Activated T-helper 1 cell treated with anti-CD3 and anti-CD28 coated beads, Interleukin-12 subunit alpha, Interleukin-12 subunit beta, Interleukin-2, Interleukin-4 antibody, amounts not matched to agents 30 ng/mL and 10 ng/mL and 1 ng/mL, durations not matched to agents 14 hours and 24 hours and 36 hours (primary cell): ENCODE measurements at regions not wholly inside any gene's neighbourhood (a gene's known extent, or its start where the extent isn't known, plus 50 kb on each side); places are given as distances from the start of the nearest gene placed in this dataset.

ENCODE experiments used
- DNase-seq: peaks from one replicate; pipeline ENCODE4 v3.0.0; 2021; ENCODE audit warnings: low spot score
- H3K27ac Mint-ChIP-seq: one replicate; pipeline ENCODE4 v1.8.0; 2021; ENCODE audit warnings: mild to moderate bottlenecking, mixed read lengths
- H3K27me3 Mint-ChIP-seq: one replicate; pipeline ENCODE4 v1.8.0; 2022; ENCODE audit warnings: mild to moderate bottlenecking, moderate library complexity, mixed read lengths; ENCODE audit not compliant: insufficient read depth
- H3K36me3 Mint-ChIP-seq: one replicate; pipeline ENCODE4 v1.8.0; 2021; ENCODE audit warnings: low read depth, mixed read lengths
- H3K4me1 Mint-ChIP-seq: one replicate; pipeline ENCODE4 v1.8.0; 2021; ENCODE audit warnings: low read depth, mixed read lengths
- H3K4me3 Mint-ChIP-seq: one replicate; pipeline ENCODE4 v1.8.0; 2021; ENCODE audit warnings: mild to moderate bottlenecking, moderate library complexity, mixed read lengths
- H3K9me3 Mint-ChIP-seq: one replicate; pipeline ENCODE4 v1.8.0; 2021; ENCODE audit warnings: mixed read lengths
- intact Hi-C: fragments of 100-400 bp; cut with micrococcal nuclease; formaldehyde crosslinking; loops from one replicate; pipeline ENCODE4 v1.15.1; 2024

DNA sequence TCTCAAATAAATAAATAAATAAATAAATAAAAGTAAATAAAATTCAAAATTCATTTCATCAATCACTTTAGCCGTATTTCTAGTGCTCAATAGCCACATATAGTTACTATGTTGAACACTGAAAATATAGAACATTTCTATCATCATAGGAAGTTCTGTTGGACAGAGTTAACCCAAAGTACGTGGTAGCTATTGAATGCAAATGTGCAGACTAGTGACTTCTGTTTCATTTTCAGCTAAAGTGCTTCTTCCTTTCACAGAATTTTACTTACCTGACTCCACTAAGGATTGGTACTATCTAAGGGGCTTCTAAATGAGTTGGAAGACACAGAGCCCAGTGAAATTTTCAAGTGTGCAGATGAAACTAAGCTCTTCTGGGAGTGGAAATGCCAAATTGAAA, 1208.3 kb downstream of the MAT2B start:
- Mint-ChIP-seq H3K4me3 (no peak overlapping the region), H3K4me1 (no peaks in the 10 kb centered on the region), H3K27ac (no peak overlapping the region), H3K9me3 (peaks cover 4% of the 10 kb centered on the region), H3K36me3 (no peaks in the 10 kb centered on the region), H3K27me3 (no peaks in the 10 kb centered on the region)
- intact Hi-C loops = no loop called here
- no peak for DNase-seq

DNA sequence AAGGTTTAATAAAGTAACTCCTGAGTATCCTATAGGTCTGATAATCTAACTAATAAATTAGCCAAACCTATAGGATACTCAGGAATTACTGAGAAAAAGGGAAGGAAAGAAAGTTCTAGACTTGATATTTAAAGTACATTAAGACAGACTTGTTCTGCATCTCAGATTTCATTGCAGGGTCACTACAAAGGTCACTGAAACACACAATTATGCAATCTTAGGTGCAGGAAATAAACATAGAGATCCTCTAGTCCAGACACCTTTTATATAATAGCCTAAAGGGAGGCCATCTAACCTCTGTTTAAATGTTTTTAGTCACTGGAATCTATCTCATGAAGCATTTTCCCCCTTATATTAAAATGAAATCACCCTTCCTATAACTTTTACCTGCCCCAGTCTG, 1215.7 kb downstream of the MAT2B start:
- no peak overlapping the region for H3K27ac Mint-ChIP-seq
- no peaks in the 10 kb centered on the region for H3K4me1 Mint-ChIP-seq
- intact Hi-C loops = no loop called here
- H3K27me3 Mint-ChIP-seq = no peaks in the 10 kb centered on the region
- H3K36me3 Mint-ChIP-seq = no peaks in the 10 kb centered on the region
- no peaks in the 10 kb centered on the region for H3K9me3 Mint-ChIP-seq
- no peak overlapping the region for H3K4me3 Mint-ChIP-seq
- no peak for DNase-seq

DNA sequence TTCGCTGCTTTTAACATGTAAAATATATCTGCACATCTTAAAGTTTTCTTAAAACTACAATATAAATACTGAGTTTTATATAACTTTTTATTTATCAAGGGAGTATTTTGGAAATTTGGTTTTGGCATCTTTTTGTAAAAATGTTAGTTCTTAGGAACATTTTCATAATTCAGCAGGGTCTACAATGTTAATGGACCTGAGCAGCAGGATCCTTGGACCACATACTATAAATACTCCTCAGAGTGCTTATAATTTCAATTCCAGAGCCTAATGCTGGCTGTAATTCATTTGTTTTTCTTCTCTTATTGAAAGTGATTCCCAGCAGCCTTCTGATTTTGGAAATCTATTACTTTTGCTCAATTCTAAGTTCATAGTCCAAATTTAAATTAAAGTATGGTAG, 1216.2 kb downstream of the MAT2B start:
- Mint-ChIP-seq H3K27ac (no peak overlapping the region), H3K4me1 (no peaks in the 10 kb centered on the region), H3K36me3 (no peaks in the 10 kb centered on the region), H3K27me3 (no peaks in the 10 kb centered on the region), H3K9me3 (no peaks in the 10 kb centered on the region), H3K4me3 (no peak overlapping the region)
- intact Hi-C loops = no loop called here
- no peak for DNase-seq

DNA sequence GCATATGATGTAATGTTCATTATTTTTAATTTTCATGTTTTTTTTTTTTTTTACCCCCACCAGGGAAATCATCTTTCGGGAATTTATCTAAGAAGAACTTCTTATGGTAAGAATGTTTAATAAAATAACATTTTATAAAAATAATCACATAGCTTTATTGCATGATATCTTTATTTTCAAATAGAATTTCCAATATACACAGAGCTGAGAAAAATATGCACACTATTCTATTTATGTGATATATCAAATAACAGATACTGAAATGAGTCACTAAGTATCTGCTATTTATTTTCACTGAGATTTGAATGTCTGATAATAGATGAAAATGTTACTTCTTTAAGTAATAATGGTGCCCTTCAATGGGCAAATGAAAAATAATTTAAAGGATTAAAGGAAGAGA, 1217.3 kb downstream of the MAT2B start:
- DNase-seq = no peak
- no peak overlapping the region for H3K4me3 Mint-ChIP-seq
- no peaks in the 10 kb centered on the region for H3K27me3 Mint-ChIP-seq
- intact Hi-C loops = no loop called here
- H3K9me3 Mint-ChIP-seq = no peaks in the 10 kb centered on the region
- H3K4me1 Mint-ChIP-seq = no peaks in the 10 kb centered on the region
- no peaks in the 10 kb centered on the region for H3K36me3 Mint-ChIP-seq
- H3K27ac Mint-ChIP-seq = no peak overlapping the region

DNA sequence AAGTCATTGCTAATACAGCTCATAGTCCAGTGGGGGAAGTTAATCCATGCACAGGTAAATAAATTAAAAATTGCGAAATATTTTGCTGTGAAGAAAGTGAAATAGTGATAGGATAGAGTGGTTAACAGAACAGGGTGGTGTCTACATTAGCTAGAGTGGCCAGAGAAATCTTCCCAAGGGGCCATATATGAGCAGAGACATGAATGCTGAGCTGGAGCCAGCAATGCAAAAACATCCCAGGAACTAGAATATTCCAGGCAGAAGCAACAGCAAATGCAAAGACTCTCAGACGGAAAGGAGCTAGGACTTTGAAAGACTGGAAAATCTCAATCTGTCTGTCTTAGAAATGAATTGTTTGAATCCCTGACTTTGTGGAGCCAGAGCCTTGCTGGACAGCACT, 1221.6 kb downstream of the MAT2B start:
- no peak for DNase-seq
- Mint-ChIP-seq H3K27ac (no peak overlapping the region), H3K4me3 (no peak overlapping the region), H3K4me1 (no peaks in the 10 kb centered on the region), H3K36me3 (no peaks in the 10 kb centered on the region), H3K27me3 (no peaks in the 10 kb centered on the region), H3K9me3 (no peaks in the 10 kb centered on the region)
- intact Hi-C loops = no loop called here

DNA sequence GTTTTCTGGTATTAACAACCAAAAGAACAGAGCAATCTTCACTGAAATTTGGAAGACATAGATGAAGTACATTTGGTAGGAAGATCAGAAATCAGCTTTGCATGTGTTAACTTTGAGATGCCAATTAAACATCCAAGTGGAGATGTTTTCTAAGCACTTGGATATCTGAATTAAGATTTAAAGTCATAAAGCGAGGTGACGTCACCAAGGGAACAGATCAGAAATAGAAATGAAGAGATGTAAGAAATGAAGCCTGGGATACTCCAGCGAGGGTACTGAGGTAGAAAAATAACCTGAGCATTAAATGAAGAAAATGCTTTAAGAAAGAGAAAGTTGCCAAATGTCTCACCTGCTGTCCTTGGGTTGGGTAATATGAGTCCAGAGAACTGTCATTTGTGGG, 1223.3 kb downstream of the MAT2B start:
- no peak overlapping the region for H3K27ac Mint-ChIP-seq
- intact Hi-C loops = no loop called here
- H3K9me3 Mint-ChIP-seq = no peaks in the 10 kb centered on the region
- no peak overlapping the region for H3K4me3 Mint-ChIP-seq
- no peaks in the 10 kb centered on the region for H3K36me3 Mint-ChIP-seq
- H3K27me3 Mint-ChIP-seq = no peaks in the 10 kb centered on the region
- no peaks in the 10 kb centered on the region for H3K4me1 Mint-ChIP-seq
- no peak for DNase-seq

DNA sequence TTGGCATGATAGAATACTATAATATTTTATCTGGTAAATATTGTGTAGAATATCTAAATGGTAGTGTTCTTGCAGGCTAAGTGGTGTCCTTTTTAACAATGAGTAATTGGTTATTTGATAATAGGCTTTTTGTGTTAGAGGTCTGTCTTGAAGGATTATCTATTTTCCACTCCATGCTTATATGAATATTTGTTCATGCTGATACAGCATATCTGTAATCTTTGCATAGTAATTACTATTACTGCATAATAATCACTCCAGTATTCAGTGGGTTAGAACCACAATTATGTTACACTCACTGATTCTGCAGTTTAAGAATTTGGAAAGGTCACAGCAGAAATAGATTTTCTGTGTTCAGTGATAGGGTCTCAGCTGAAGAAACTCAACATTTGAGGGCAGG, 1229.9 kb downstream of the MAT2B start:
- DNase-seq = no peak
- H3K4me1 Mint-ChIP-seq = no peaks in the 10 kb centered on the region
- peaks cover 2% of the 10 kb centered on the region for H3K27me3 Mint-ChIP-seq
- H3K27ac Mint-ChIP-seq = no peak overlapping the region
- no peak overlapping the region for H3K4me3 Mint-ChIP-seq
- no peaks in the 10 kb centered on the region for H3K36me3 Mint-ChIP-seq
- no peaks in the 10 kb centered on the region for H3K9me3 Mint-ChIP-seq
- intact Hi-C loops = no loop called here

DNA sequence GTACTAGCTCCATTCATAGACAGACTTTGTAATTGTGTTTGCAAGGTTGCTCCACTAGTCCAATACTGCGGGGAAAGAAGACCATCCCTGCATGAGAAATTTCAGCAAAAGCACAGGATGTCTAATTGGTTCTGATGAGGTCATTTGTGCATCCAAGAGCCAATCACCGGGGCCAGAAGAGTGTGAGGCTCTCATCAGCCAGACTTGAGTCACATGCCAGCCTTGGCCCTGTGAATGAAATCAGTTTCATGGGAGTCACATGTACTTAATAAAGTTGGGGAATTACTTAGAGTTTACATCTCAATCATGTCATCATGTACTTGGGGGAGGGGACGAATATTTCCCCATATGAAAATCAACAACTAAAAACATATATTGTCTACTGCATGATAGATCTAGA, 1236.0 kb downstream of the MAT2B start:
- Mint-ChIP-seq H3K4me1 (peaks cover 10% of the 10 kb centered on the region), H3K36me3 (no peaks in the 10 kb centered on the region), H3K9me3 (no peaks in the 10 kb centered on the region), H3K4me3 (no peak overlapping the region), H3K27ac (no peak overlapping the region), H3K27me3 (peaks cover 2% of the 10 kb centered on the region)
- no peak for DNase-seq
- intact Hi-C loops = no loop called here

DNA sequence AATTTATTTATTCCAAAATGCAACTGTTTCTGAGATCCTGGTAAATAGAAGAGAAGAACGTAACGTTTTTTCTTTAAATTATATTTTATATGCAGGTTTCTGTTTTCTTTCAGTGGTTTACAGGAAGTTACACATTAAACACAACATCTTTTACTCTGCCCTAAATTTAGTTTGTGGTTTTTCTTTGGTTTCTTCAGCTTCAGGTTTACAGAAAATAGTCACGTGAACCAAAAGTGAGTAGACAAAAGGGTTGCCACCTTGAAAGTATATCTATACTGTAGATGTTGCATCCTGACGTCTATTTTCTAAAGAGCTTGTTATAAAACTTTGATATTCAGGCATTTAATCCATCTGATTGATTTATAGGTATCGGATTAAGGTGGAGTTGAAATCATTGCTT, 1236.6 kb downstream of the MAT2B start:
- intact Hi-C loops = no loop called here
- no peaks in the 10 kb centered on the region for H3K36me3 Mint-ChIP-seq

DNA sequence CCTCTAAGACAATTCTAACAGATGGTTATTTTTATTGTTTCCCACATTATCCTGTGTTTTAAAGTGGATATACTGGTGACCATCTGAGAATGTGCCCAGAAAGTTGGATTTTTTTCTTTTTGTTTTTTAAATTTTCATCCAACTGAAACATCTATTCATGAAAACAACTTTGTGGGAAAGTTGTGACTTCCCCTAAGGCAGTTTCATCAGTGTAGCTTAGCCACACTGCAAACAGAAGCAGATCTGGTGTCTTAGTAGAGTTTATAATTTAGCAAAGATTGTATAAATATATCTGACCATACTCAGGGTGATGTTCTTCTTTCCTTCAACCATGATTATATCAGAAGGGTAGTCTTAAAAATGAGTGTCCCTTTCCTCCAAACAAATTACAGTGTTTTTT, 1241.3 kb downstream of the MAT2B start:
- no peak for DNase-seq
- intact Hi-C loops = no loop called here
- Mint-ChIP-seq H3K4me3 (no peak overlapping the region), H3K4me1 (peaks cover 10% of the 10 kb centered on the region), H3K27ac (no peak overlapping the region), H3K9me3 (no peaks in the 10 kb centered on the region), H3K36me3 (no peaks in the 10 kb centered on the region), H3K27me3 (no peaks in the 10 kb centered on the region)

More for the DNA sequence above, 1236.6 kb downstream of the MAT2B start:
- Mint-ChIP-seq H3K4me3 (no peak overlapping the region), H3K9me3 (no peaks in the 10 kb centered on the region), H3K27me3 (peaks cover 2% of the 10 kb centered on the region), H3K27ac (no peak overlapping the region), H3K4me1 (peaks cover 10% of the 10 kb centered on the region)
- no peak for DNase-seq

DNA sequence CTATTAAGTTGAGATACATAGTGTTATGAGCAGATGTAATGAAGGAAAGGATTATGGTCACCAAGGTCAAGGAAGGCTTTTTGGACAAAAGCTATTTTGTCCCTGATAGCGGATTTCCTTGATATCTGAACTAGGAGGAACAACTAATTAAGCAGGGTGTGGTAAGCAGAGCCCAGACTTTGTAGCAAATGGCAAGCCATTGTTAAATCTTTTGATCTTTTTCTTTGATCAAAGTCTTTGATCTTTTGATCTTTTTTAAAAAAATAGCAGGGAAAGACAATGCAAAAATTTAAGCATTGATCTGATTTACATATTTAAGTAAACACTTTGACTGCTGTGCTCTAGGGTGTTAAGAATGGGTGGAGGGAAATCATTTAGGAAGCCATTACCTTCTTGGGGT, 1242.0 kb downstream of the MAT2B start:
- no peaks in the 10 kb centered on the region for H3K36me3 Mint-ChIP-seq
- no peak overlapping the region for H3K27ac Mint-ChIP-seq
- H3K9me3 Mint-ChIP-seq = no peaks in the 10 kb centered on the region
- H3K4me1 Mint-ChIP-seq = peaks cover 6% of the 10 kb centered on the region
- intact Hi-C loops = no loop called here
- DNase-seq = no peak
- H3K4me3 Mint-ChIP-seq = no peak overlapping the region
- no peaks in the 10 kb centered on the region for H3K27me3 Mint-ChIP-seq

DNA sequence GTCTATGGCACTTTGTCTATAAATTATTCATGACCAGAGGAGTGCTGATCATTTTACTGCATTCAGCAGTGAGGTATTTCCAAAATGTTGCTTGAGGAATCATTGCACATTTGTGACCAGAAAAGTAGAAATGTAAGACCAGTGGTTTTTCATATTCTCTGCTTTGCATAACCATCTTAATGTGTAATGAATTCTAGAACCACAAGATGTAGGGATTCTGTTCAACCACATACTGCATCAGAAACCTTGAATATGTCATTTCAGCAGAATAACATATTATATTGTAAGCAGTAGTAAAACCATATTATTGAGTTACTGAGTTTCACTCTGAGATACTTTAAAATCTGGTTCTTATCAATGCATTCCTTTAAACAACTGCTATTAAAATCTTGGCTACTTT, 1243.4 kb downstream of the MAT2B start:
- H3K27me3 Mint-ChIP-seq = no peaks in the 10 kb centered on the region
- intact Hi-C loops = no loop called here
- H3K36me3 Mint-ChIP-seq = no peaks in the 10 kb centered on the region
- H3K27ac Mint-ChIP-seq = no peak overlapping the region
- H3K4me1 Mint-ChIP-seq = no peaks in the 10 kb centered on the region
- H3K9me3 Mint-ChIP-seq = no peaks in the 10 kb centered on the region
- no peak overlapping the region for H3K4me3 Mint-ChIP-seq
- DNase-seq = no peak

DNA sequence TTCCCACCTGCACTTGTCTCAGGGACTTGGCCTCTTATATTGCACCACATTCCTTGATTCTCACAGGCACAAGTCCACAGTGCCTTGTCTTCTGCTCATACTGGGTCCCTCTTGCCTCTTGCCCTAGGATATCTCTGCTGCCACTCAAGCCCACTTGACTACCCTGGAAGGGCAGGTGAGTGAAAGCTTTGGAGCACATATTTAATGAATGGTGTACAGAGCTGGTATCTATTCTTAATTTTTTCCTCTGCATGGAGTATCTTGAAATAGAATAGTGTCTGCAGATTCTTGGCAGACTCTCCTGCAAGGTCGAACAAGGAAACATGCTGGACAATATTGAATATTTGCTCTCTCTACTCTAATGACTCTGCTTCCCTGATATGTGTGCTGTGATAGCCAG, 1248.0 kb downstream of the MAT2B start:
- Mint-ChIP-seq H3K36me3 (no peaks in the 10 kb centered on the region), H3K4me1 (no peaks in the 10 kb centered on the region), H3K27me3 (no peaks in the 10 kb centered on the region), H3K9me3 (no peaks in the 10 kb centered on the region), H3K27ac (no peak overlapping the region), H3K4me3 (no peak overlapping the region)
- no peak for DNase-seq
- intact Hi-C loops = no loop called here

DNA sequence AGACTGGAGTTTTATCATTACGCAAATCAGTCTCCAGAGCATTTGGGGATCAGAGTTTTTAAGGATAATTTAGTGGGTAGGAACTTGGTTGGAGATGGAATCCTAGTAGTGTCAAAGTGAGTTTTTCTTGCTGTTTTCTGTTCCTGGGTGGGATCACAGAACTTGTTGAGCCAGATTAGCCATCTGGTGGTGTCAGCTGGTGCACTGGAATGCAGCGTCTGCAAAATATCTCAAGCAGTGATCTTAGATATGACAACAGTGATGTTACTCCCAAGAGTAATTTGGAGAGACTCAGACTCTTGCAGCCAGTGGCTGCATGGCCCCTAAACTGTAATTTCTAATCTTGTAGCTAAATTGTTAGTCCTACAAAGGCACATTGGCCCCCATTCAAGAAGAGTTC, 1257.8 kb downstream of the MAT2B start:
- Mint-ChIP-seq H3K27ac (no peak overlapping the region), H3K27me3 (no peaks in the 10 kb centered on the region), H3K9me3 (peaks cover 3% of the 10 kb centered on the region), H3K4me1 (no peaks in the 10 kb centered on the region), H3K4me3 (no peak overlapping the region), H3K36me3 (no peaks in the 10 kb centered on the region)
- intact Hi-C loops = no loop called here
- DNase-seq = no peak
